ENCODE measurements at regions not wholly inside any gene's neighbourhood (a gene's known extent, or its start where the extent isn't known, plus 50 kb on each side); places are given as distances from the start of the nearest gene placed in this dataset.

- no peak for ATAC-seq
- TF ChIP-seq PPARA (CRISPR knock-in tag; IDR thresholded peaks at IDR 0.05; ENCODE audit: borderline replicate concordance) = no peak
- TF ChIP-seq ESRRG (CRISPR knock-in tag; IDR thresholded peaks at IDR 0.05) = no peak
- TF ChIP-seq CSRNP3 (CRISPR knock-in tag; IDR thresholded peaks at IDR 0.05) = no peak
- TF ChIP-seq ZFP30 (CRISPR knock-in tag; IDR thresholded peaks at IDR 0.05) = no peak
Observed at GRCh38 chr5:163659568-163659902, 154.1 kb downstream of the MAT2B start.

GRCh38 chr5:163660486-163660885, 155.1 kb downstream of the MAT2B start:
- TF ChIP-seq PATZ1 (CRISPR knock-in tag; IDR thresholded peaks at IDR 0.05; ENCODE audit: borderline replicate concordance) = no peak
- no peak for TF ChIP-seq ESRRG (CRISPR knock-in tag; IDR thresholded peaks at IDR 0.05)
- TF ChIP-seq ARNTL (CRISPR knock-in tag; IDR thresholded peaks at IDR 0.05; ENCODE audit: borderline replicate concordance, low read depth) = no peak
- no peak for TF ChIP-seq TCF4 (CRISPR knock-in tag; IDR thresholded peaks at IDR 0.05; ENCODE audit: borderline replicate concordance)
- TF ChIP-seq TSHZ2 (CRISPR knock-in tag; IDR thresholded peaks at IDR 0.05) = no peak
- no peak for TF ChIP-seq ZNF8 (CRISPR knock-in tag; IDR thresholded peaks at IDR 0.05)
- no peak for TF ChIP-seq POU6F1 (CRISPR knock-in tag; IDR thresholded peaks at IDR 0.05; ENCODE audit: borderline replicate concordance, low read depth)
- no peak for TF ChIP-seq ISL1 (CRISPR knock-in tag; IDR thresholded peaks at IDR 0.05)
- TF ChIP-seq CSRNP3 (CRISPR knock-in tag; IDR thresholded peaks at IDR 0.05) = no peak
- TF ChIP-seq PPARA (CRISPR knock-in tag; IDR thresholded peaks at IDR 0.05; ENCODE audit: borderline replicate concordance) = no peak
- no peak for ATAC-seq

- TF ChIP-seq ZNF8 (CRISPR knock-in tag; IDR thresholded peaks at IDR 0.05) (no peak), BACH2 (CRISPR knock-in tag; IDR thresholded peaks at IDR 0.05; ENCODE audit: borderline replicate concordance) (no peak), ZFP3 (CRISPR knock-in tag; IDR thresholded peaks at IDR 0.05) (no peak), POU6F1 (CRISPR knock-in tag; IDR thresholded peaks at IDR 0.05; ENCODE audit: borderline replicate concordance, low read depth) (no peak), GLIS3 (CRISPR knock-in tag; IDR thresholded peaks at IDR 0.05) (no peak), TCF4 (CRISPR knock-in tag; IDR thresholded peaks at IDR 0.05; ENCODE audit: borderline replicate concordance) (no peak), ZFP30 (CRISPR knock-in tag; IDR thresholded peaks at IDR 0.05) (no peak), SNAI2 (CRISPR knock-in tag; IDR thresholded peaks at IDR 0.05) (no peak), ZC3H10 (CRISPR knock-in tag; IDR thresholded peaks at IDR 0.05) (no peak), ZNF70 (CRISPR knock-in tag; IDR thresholded peaks at IDR 0.05) (no peak), CSDC2 (CRISPR knock-in tag; IDR thresholded peaks at IDR 0.05) (no peak), ARNTL (CRISPR knock-in tag; IDR thresholded peaks at IDR 0.05; ENCODE audit: borderline replicate concordance, low read depth) (no peak), PPARA (CRISPR knock-in tag; IDR thresholded peaks at IDR 0.05; ENCODE audit: borderline replicate concordance) (no peak), CSRNP3 (CRISPR knock-in tag; IDR thresholded peaks at IDR 0.05) (no peak), ESRRG (CRISPR knock-in tag; IDR thresholded peaks at IDR 0.05) (no peak)
- no peak for ATAC-seq
Observed at GRCh38 chr5:163661360-163661759, 155.9 kb downstream of the MAT2B start.

Measured in SK-N-SH treated with all-trans-retinoic acid at 6 μM for 48 hours (cell line).